ENCODE measurements at regions not wholly inside any gene's neighbourhood (a gene's known extent, or its start where the extent isn't known, plus 50 kb on each side); places are given as distances from the start of the nearest gene placed in this dataset.

- DNase-seq = no peak
Observed at GRCh38 chr2:7209757-7210555, 292.7 kb downstream of the RNF144A start.

GRCh38 chr2:7210712-7211111, 293.5 kb downstream of the RNF144A start:
- DNase-seq = no peak

GRCh38 chr2:7225848-7226247, 308.6 kb downstream of the RNF144A start:
- DNase-seq = no peak

- DNase-seq = no peak
Observed at GRCh38 chr2:7226501-7226900, 309.3 kb downstream of the RNF144A start.

- no peak for DNase-seq
Observed at GRCh38 chr2:7233126-7233525, 315.9 kb downstream of the RNF144A start.

- no peak for DNase-seq
Observed at GRCh38 chr2:7237466-7237865, 320.3 kb downstream of the RNF144A start.

- DNase-seq = no peak
Observed at GRCh38 chr2:7239078-7239477, 321.9 kb downstream of the RNF144A start.

- no peak for DNase-seq
Observed at GRCh38 chr2:7241041-7241745, 324.0 kb downstream of the RNF144A start.

GRCh38 chr2:7242189-7242867, 325.1 kb downstream of the RNF144A start:
- DNase-seq = no peak

- no peak for DNase-seq
Observed at GRCh38 chr2:7243276-7243675, 326.1 kb downstream of the RNF144A start.

- no peak for DNase-seq
Observed at GRCh38 chr2:7256377-7256776, 339.2 kb downstream of the RNF144A start.

- DNase-seq = peak in 1 of 51 donors; percentile 14
Observed at GRCh38 chr2:7262727-7263126, 345.5 kb downstream of the RNF144A start.

GRCh38 chr2:7264791-7265190, 347.6 kb downstream of the RNF144A start:
- DNase-seq = no peak

- no peak for DNase-seq
Observed at GRCh38 chr2:7265286-7265685, 348.1 kb downstream of the RNF144A start.

- DNase-seq = no peak
Observed at GRCh38 chr2:7269106-7269643, 352.0 kb downstream of the RNF144A start.

- no peak for DNase-seq
Observed at GRCh38 chr2:7270011-7270431, 352.8 kb downstream of the RNF144A start.

GRCh38 chr2:7272210-7272609, 355.0 kb downstream of the RNF144A start:
- DNase-seq = no peak

GRCh38 chr2:7278984-7279383, 361.8 kb downstream of the RNF144A start:
- DNase-seq = no peak

- DNase-seq = no peak
Observed at GRCh38 chr2:7279421-7279949, 362.3 kb downstream of the RNF144A start.

GRCh38 chr2:7280790-7281189, 363.6 kb downstream of the RNF144A start:
- no peak for DNase-seq

- DNase-seq = no peak
Observed at GRCh38 chr2:7281231-7282201, 364.3 kb downstream of the RNF144A start.

All from hypothalamus (tissue), 51 donors.